IgD-negative memory B cell (primary cell): ENCODE measurements at regions not wholly inside any gene's neighbourhood (a gene's known extent, or its start where the extent isn't known, plus 50 kb on each side); places are given as distances from the start of the nearest gene placed in this dataset.
"Not testable (repeated sequence)": the region's sequence is repeated elsewhere in the genome, so short reads cannot be mapped to it uniquely, and the experiment has no call there.

Experiments
- H3K27ac Mint-ChIP-seq, 3 donors: one replicate each; pipeline ENCODE4 v1.8.0; 2020 to 2022; ENCODE audit warnings: mild to moderate bottlenecking in 3 of 3, mixed read lengths in 3 of 3, moderate library complexity in 1 of 3
- H3K27me3 Mint-ChIP-seq: one replicate; pipeline ENCODE4 v1.8.0; 2021; ENCODE audit warnings: mixed read lengths
- H3K36me3 Mint-ChIP-seq: one replicate; pipeline ENCODE4 v1.8.0; 2020; ENCODE audit warnings: mild to moderate bottlenecking, mixed read lengths
- H3K4me1 Mint-ChIP-seq, 3 donors: one replicate each; pipeline ENCODE4 v1.8.0; 2020 to 2022; ENCODE audit warnings: mixed read lengths in 3 of 3, mild to moderate bottlenecking in 1 of 3
- H3K4me3 Mint-ChIP-seq, 4 donors: one replicate each; pipeline ENCODE4 v1.8.0; 2020 to 2022; ENCODE audit warnings: mild to moderate bottlenecking in 4 of 4, mixed read lengths in 4 of 4, moderate library complexity in 3 of 4
- H3K9me3 Mint-ChIP-seq, 3 donors: one replicate each; pipeline ENCODE4 v1.8.0; 2020 to 2021; ENCODE audit warnings: mixed read lengths in 3 of 3, mild to moderate bottlenecking in 1 of 3

- Mint-ChIP-seq H3K27me3 (peaks cover 4% of the 10 kb centered on the region), H3K36me3 (no peaks in the 10 kb centered on the region), H3K9me3 (no peaks in the 10 kb centered on the region), H3K27ac (peak overlapping the region in 1 of 3 donors; percentile 34), H3K4me3 (no peak overlapping the region), H3K4me1 (no peaks in the 10 kb centered on the region)
Measured at GRCh38 chr5:72649449-72649848, 142.2 kb upstream of the ZNF366 start.

- no peaks in the 10 kb centered on the region for H3K4me1 Mint-ChIP-seq
- H3K27me3 Mint-ChIP-seq: peaks cover 4% of the 10 kb centered on the region
- no peak overlapping the region for H3K27ac Mint-ChIP-seq
- H3K4me3 Mint-ChIP-seq: no peak overlapping the region
- H3K36me3 Mint-ChIP-seq: no peaks in the 10 kb centered on the region
- H3K9me3 Mint-ChIP-seq: no peaks in the 10 kb centered on the region
Measured at GRCh38 chr5:72648480-72648879, 141.3 kb upstream of the ZNF366 start.

- no peaks in the 10 kb centered on the region for H3K9me3 Mint-ChIP-seq
- H3K4me1 Mint-ChIP-seq: no peaks in the 10 kb centered on the region
- H3K27ac Mint-ChIP-seq: no peak overlapping the region
- peaks cover 2% of the 10 kb centered on the region for H3K27me3 Mint-ChIP-seq
- no peak overlapping the region for H3K4me3 Mint-ChIP-seq
- H3K36me3 Mint-ChIP-seq: no peaks in the 10 kb centered on the region
Measured at GRCh38 chr5:72647806-72648205, 140.6 kb upstream of the ZNF366 start.

GRCh38 chr5:72646246-72646866, 139.1 kb upstream of the ZNF366 start:
- H3K9me3 Mint-ChIP-seq: no peaks in the 10 kb centered on the region
- no peak overlapping the region for H3K4me3 Mint-ChIP-seq
- H3K27ac Mint-ChIP-seq: no peak overlapping the region
- H3K4me1 Mint-ChIP-seq: no peaks in the 10 kb centered on the region
- H3K27me3 Mint-ChIP-seq: peaks cover 2% of the 10 kb centered on the region
- no peaks in the 10 kb centered on the region for H3K36me3 Mint-ChIP-seq

GRCh38 chr5:72645064-72645846, 138.0 kb upstream of the ZNF366 start:
- no peaks in the 10 kb centered on the region for H3K9me3 Mint-ChIP-seq
- H3K4me3 Mint-ChIP-seq: no peak overlapping the region
- H3K4me1 Mint-ChIP-seq: no peaks in the 10 kb centered on the region
- H3K36me3 Mint-ChIP-seq: no peaks in the 10 kb centered on the region
- H3K27me3 Mint-ChIP-seq: peaks cover 2% of the 10 kb centered on the region
- H3K27ac Mint-ChIP-seq: no peak overlapping the region

- Mint-ChIP-seq H3K4me1 (no peaks in the 10 kb centered on the region), H3K27me3 (peaks cover 2% of the 10 kb centered on the region), H3K27ac (no peak overlapping the region), H3K36me3 (no peaks in the 10 kb centered on the region), H3K9me3 (no peaks in the 10 kb centered on the region), H3K4me3 (no peak overlapping the region)
Measured at GRCh38 chr5:72644296-72644695, 137.1 kb upstream of the ZNF366 start.

GRCh38 chr5:72641164-72641563, 134.0 kb upstream of the ZNF366 start:
- H3K27me3 Mint-ChIP-seq: peaks cover 1% of the 10 kb centered on the region
- H3K27ac Mint-ChIP-seq: no peak overlapping the region
- no peak overlapping the region for H3K4me3 Mint-ChIP-seq
- no peaks in the 10 kb centered on the region for H3K9me3 Mint-ChIP-seq
- no peaks in the 10 kb centered on the region for H3K4me1 Mint-ChIP-seq
- no peaks in the 10 kb centered on the region for H3K36me3 Mint-ChIP-seq

- no peaks in the 10 kb centered on the region for H3K4me1 Mint-ChIP-seq
- H3K9me3 Mint-ChIP-seq: no peaks in the 10 kb centered on the region
- peaks cover 4% of the 10 kb centered on the region for H3K27me3 Mint-ChIP-seq
- no peak overlapping the region for H3K27ac Mint-ChIP-seq
- no peak overlapping the region for H3K4me3 Mint-ChIP-seq
- H3K36me3 Mint-ChIP-seq: no peaks in the 10 kb centered on the region
Measured at GRCh38 chr5:72637058-72637457, 129.8 kb upstream of the ZNF366 start.

- H3K27me3 Mint-ChIP-seq, H3K9me3 Mint-ChIP-seq, H3K36me3 Mint-ChIP-seq, H3K4me1 Mint-ChIP-seq, H3K4me3 Mint-ChIP-seq: not testable (repeated sequence)
- H3K27ac Mint-ChIP-seq: peak overlapping the region in 1 of 3 donors; percentile 29
Measured at GRCh38 chr5:72636565-72636964, 129.4 kb upstream of the ZNF366 start.

- no peak overlapping the region for H3K27ac Mint-ChIP-seq
- no peak overlapping the region for H3K4me3 Mint-ChIP-seq
- no peaks in the 10 kb centered on the region for H3K36me3 Mint-ChIP-seq
- H3K9me3 Mint-ChIP-seq: no peaks in the 10 kb centered on the region
- no peaks in the 10 kb centered on the region for H3K4me1 Mint-ChIP-seq
- peaks cover 4% of the 10 kb centered on the region for H3K27me3 Mint-ChIP-seq
Measured at GRCh38 chr5:72634444-72634843, 127.2 kb upstream of the ZNF366 start.

GRCh38 chr5:72633649-72634048, 126.4 kb upstream of the ZNF366 start:
- Mint-ChIP-seq H3K27me3 (peaks cover 4% of the 10 kb centered on the region), H3K4me1 (no peaks in the 10 kb centered on the region), H3K4me3 (no peak overlapping the region), H3K36me3 (no peaks in the 10 kb centered on the region), H3K9me3 (no peaks in the 10 kb centered on the region), H3K27ac (no peak overlapping the region)

GRCh38 chr5:72633041-72633445, 125.8 kb upstream of the ZNF366 start:
- no peaks in the 10 kb centered on the region for H3K36me3 Mint-ChIP-seq
- no peak overlapping the region for H3K4me3 Mint-ChIP-seq
- peaks cover 4% of the 10 kb centered on the region for H3K27me3 Mint-ChIP-seq
- H3K4me1 Mint-ChIP-seq: no peaks in the 10 kb centered on the region
- H3K27ac Mint-ChIP-seq: no peak overlapping the region
- H3K9me3 Mint-ChIP-seq: no peaks in the 10 kb centered on the region

GRCh38 chr5:72630721-72631120, 123.5 kb upstream of the ZNF366 start:
- Mint-ChIP-seq H3K9me3 (no peaks in the 10 kb centered on the region), H3K4me1 (no peaks in the 10 kb centered on the region), H3K36me3 (peaks cover 2% of the 10 kb centered on the region), H3K4me3 (no peak overlapping the region), H3K27me3 (peaks cover 2% of the 10 kb centered on the region), H3K27ac (no peak overlapping the region)

GRCh38 chr5:72630081-72630480, 122.9 kb upstream of the ZNF366 start:
- Mint-ChIP-seq H3K4me1 (no peaks in the 10 kb centered on the region), H3K27me3 (peaks cover 2% of the 10 kb centered on the region), H3K27ac (no peak overlapping the region), H3K36me3 (peaks cover 2% of the 10 kb centered on the region), H3K4me3 (no peak overlapping the region), H3K9me3 (no peaks in the 10 kb centered on the region)

- Mint-ChIP-seq H3K36me3 (peaks cover 2% of the 10 kb centered on the region), H3K27me3 (no peaks in the 10 kb centered on the region), H3K9me3 (no peaks in the 10 kb centered on the region), H3K4me3 (no peak overlapping the region), H3K4me1 (no peaks in the 10 kb centered on the region), H3K27ac (no peak overlapping the region)
Measured at GRCh38 chr5:72628771-72629371, 121.7 kb upstream of the ZNF366 start.

- H3K4me1 Mint-ChIP-seq: no peaks in the 10 kb centered on the region
- peaks cover 2% of the 10 kb centered on the region for H3K36me3 Mint-ChIP-seq
- H3K9me3 Mint-ChIP-seq: no peaks in the 10 kb centered on the region
- H3K27me3 Mint-ChIP-seq: peaks cover 3% of the 10 kb centered on the region
- no peak overlapping the region for H3K27ac Mint-ChIP-seq
- no peak overlapping the region for H3K4me3 Mint-ChIP-seq
Measured at GRCh38 chr5:72625332-72625731, 118.1 kb upstream of the ZNF366 start.
